Fibroblast of villous mesenchyme (primary cell): ENCODE measurements at regions not wholly inside any gene's neighbourhood (a gene's known extent, or its start where the extent isn't known, plus 50 kb on each side); places are given as distances from the start of the nearest gene placed in this dataset.

Experiments
- DNase-seq: peaks from one replicate; pipeline ENCODE4 v3.0.0-alpha.2; 2010; ENCODE audit warnings: low read depth
- H3K4me3 ChIP-seq: 2 replicates; pipeline ENCODE4 v1.5.1; 2011; ENCODE audit warnings: low read depth, mild to moderate bottlenecking, low read length
- CTCF ChIP-seq: IDR thresholded peaks from 2 replicates; pipeline ENCODE4 v1.5.1; 2012; ENCODE audit warnings: low read depth, mild to moderate bottlenecking, low read length; ENCODE audit not compliant: insufficient read depth

- no peak overlapping the region for H3K4me3 ChIP-seq
- TF ChIP-seq CTCF: no peak
- no peak for DNase-seq
These were observed 173.6 kb downstream of the DEPDC1B start for GRCh38 chr5:60526336-60526875.

GRCh38 chr5:60522292-60522905 is 177.6 kb downstream of the DEPDC1B start:
- no peak for TF ChIP-seq CTCF
- no peak overlapping the region for H3K4me3 ChIP-seq
- DNase-seq: peak; percentile 75

DNA sequence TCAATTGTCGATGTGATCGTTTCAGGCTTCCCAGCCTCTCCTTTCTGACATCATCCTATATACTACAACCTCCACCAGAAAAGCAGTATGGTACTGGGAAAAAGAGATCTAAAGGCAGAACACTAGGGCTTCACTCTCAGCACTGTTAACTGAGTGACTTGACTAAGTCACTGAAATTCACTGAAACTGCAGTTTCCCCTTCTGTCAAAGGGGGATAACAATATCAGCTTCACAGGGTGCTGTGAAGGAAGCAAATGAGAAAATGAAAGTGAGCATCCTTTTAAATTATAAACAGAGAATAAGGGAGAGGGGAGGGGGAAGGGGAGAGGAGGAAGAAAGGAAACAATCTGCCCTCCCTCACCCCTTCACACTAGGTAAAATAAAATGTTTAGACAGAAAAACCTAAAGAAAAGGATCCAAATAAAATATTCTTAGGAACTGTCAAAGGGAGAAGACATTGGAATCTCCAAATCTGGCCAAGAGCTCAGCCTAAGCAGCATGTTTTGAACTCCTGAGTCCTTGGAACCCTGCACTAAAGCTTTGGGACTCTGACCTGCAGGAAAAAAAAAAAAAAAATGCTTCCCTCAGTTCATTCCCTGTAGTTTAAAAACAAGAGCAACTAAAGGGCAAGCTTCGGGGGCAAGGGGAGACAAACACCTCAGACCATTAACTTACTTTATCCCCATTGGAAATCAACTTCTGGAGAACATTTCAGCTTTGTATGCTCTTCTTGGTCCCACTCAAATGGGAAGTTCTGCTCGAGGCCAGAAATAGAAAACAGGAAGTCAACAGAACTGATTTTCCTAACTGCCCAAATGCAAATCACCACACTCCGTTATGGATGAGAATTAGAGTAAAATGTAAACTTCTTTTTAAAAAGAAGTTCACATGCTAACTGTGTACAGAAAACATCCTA is 178.3 kb downstream of the DEPDC1B start:
- TF ChIP-seq CTCF: no peak
- no peak overlapping the region for H3K4me3 ChIP-seq
- no peak for DNase-seq

- no peak overlapping the region for H3K4me3 ChIP-seq
- no peak for DNase-seq
- TF ChIP-seq CTCF: no peak
These were observed 179.3 kb downstream of the DEPDC1B start for GRCh38 chr5:60520451-60521227.

DNA sequence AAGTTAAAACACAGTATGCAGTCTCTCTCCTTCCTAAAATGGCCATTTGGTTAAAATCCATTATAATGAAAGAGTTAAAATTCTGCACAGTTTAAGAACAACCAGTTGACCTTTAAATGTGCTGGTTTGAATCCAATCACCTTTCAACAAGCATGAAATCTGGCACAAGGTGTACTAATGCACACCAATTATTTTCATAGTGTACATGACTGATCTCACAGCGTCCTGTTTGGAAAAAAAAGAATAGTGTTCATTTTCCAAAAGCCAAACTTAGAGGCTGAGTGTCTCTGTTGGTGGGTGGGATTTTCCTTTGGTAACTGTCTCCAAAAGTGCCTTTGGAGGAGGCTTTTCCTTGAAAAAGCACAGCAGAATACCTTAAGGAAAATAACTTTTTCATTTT is 180.6 kb downstream of the DEPDC1B start:
- no peak for TF ChIP-seq CTCF
- no peak overlapping the region for H3K4me3 ChIP-seq
- no peak for DNase-seq

- no peak for TF ChIP-seq CTCF
- no peak for DNase-seq
- H3K4me3 ChIP-seq: no peak overlapping the region
These were observed 182.1 kb downstream of the DEPDC1B start for GRCh38 chr5:60517850-60518249.
